NCI-H1417 (cell line): ENCODE measurements at regions not wholly inside any gene's neighbourhood (a gene's known extent, or its start where the extent isn't known, plus 50 kb on each side); places are given as distances from the start of the nearest gene placed in this dataset.
"Not testable (repeated sequence)": the region's sequence is repeated elsewhere in the genome, so short reads cannot be mapped to it uniquely, and the experiment has no call there.

Source experiments
- DNase-seq, 3 experiments: peaks; one replicate each; lab custom pipeline; 2025; lab: John Stamatoyannopoulos, UW

GRCh38 chr21:35801391-35801790, 258.9 kb downstream of the SETD4 start:
- DNase-seq, result peak; percentile 5 to 71 (median 56)

GRCh38 chr21:35800796-35801385, 259.4 kb downstream of the SETD4 start:
- DNase-seq, result not testable (repeated sequence)

DNA sequence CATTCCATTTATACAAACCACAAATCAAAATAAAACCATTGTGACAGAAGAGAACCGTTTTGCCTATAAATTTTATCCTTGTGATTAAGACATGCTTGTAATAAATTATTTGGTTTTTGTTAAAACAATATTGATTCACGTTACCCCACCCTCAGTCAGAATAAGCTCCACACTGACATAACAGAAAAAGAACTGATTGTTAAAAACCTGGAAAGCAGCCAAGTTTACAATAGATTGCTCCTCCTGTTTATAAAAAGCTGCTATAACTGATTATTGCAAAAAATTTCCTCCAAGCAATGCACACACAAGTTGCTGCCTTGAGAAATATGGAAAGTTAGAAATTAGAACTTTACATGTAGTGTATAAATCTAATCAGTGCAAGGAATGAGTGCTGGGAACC, 263.5 kb downstream of the SETD4 start:
- DNase-seq, result peak in 2 of 3 experiments; percentile 60 to 80

- not testable (repeated sequence) for DNase-seq
Observed at GRCh38 chr21:35794527-35794926, 265.8 kb downstream of the SETD4 start.

DNA sequence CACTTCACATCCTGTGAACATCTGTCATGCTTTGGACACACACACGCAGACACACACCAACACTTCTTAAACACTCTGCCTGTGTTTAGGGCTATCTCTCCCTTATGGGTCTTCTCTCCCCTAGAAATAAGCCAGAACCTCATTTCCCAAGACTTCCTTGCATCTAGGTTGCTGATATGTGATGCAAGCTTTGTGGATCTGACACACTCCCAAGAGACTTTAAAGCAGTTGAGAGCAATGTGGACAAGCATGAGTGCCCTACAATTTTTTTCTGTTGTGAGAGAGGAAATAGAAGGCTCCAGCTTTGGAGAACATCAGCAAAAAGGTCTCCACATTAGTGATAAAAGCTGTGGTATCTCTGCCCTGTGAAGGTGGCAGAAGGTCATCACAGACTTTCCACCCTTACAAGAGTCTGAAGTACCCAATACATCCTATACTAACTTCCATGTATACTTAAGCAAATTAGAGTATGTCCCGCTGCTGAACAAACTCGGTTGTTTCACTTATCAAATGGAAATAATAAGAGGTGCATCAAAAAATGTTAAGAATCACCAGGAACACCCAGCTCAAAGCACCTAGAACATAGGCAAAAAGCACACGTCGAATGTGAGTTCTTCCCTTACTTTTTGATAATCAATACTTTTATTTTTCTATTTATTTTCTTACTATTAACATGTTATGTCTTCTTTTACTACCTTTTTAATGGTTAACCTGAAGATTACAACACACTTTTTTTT, 267.6 kb downstream of the SETD4 start:
- DNase-seq, result peak in 1 of 3 experiments; percentile 15

DNA sequence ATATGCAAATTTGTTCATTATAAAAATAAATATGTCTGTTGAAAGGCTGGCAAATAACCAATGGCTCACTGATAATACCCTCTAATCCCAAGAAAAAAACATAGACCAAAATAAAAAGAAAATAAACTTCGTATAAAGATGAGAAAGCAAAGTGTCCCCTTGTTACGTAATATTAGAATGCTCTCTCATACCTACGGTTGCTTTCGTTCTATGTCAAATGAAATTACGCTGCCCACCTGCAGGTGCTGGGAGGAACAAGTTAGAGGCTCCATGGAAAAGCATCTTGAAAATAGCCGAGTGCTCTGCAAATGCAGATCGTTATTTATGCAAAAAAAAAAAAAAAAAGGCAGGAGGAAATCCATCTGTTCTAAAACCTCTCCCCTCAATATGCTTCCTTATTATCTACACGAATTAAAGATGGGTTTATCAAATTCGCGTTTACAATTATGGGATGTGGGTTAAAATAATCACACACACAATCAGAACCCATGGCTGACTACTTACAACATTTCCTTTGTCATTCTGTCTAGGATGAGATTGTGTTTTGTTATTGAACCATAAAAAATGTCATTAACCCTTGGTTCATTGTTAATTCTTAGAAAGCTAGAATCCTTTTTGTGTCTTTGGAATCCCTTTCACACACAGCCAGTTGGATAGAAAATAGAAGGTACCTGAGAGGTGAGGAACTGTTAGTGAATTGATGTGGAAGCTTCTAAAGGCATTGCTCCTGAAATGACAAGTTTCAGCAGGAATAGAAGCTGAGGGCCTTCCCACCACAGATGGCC, 268.6 kb downstream of the SETD4 start:
- no peak for DNase-seq

- no peak for DNase-seq
Observed at GRCh38 chr21:35783721-35784120, 276.6 kb downstream of the SETD4 start.

DNA sequence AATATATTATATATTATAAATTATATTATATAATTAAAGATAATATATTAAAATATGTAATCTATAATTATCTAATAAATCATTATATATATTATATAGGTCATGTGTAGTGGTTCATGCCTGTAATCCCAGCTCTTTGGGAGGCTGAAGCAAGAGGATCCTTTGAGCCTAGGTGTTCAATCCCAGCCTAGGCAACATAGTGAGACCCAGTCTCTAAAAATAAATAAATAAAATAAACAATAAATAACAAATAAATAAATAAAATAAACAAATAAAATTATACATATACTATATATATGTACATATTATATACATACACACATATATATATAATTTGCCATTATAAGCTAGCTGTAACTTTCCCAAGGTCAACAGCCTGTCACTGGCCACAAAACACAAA, 277.7 kb downstream of the SETD4 start:
- DNase-seq, result no peak

DNA sequence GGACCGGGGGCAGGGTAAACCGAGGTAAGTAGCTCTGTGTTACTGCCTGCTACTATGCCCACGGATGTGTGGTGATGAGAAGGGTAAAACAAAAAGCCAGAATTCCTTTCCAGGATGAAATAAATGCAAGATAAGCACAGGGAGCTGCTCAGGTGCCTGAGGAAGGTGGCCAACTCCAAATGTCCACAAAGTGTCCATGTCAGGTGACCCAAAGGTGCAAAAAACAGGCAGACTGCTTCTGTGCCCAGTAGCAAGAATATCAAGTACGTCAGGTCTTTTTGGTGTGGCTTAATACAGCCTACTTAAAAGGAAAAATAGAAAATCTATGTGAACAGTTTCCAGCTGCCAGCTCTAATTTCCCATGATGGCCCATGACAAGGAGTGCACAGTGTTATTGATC, 279.3 kb downstream of the SETD4 start:
- DNase-seq, result no peak

DNA sequence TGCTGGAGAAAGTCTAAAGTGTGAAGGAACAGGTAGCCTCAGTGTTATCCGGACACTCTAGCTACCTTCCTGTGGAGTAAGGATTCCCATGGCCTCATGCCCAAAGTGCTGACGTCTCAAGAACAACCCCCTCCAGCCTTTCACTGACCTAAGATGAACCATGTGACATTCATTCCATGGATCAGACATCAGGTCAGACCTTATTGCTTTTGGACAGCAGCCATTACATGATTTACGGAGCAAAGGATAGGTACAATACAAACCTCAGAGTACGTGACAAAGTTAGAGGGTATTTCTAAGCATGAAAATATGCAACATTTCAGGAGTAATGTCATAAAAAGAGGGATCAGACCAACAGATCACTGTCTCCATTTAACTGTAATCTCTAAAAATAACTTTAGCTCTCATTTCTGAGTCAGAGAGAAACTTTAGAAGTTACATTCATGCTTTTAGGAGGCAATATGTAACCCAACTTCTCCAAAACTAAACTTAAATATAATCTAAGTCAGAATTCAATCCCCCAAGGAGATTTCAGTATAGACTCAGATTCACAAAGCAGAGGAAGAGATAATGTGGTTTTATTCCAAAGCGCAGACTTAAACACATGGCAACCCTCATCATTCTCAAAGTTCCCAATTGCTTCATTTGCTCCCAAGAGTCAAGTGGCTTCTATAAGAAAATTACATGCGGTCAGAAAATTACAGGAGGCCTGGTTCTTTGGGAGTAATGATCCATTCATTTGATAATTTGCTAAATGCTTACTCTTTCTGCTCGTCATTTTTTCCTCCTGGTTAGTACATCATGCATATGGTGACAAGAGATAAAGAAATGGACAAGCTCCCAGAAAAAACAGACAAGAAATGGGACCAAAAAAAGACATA, 280.4 kb downstream of the SETD4 start:
- no peak for DNase-seq

GRCh38 chr21:35779167-35779566, 281.2 kb downstream of the SETD4 start:
- no peak for DNase-seq

DNA sequence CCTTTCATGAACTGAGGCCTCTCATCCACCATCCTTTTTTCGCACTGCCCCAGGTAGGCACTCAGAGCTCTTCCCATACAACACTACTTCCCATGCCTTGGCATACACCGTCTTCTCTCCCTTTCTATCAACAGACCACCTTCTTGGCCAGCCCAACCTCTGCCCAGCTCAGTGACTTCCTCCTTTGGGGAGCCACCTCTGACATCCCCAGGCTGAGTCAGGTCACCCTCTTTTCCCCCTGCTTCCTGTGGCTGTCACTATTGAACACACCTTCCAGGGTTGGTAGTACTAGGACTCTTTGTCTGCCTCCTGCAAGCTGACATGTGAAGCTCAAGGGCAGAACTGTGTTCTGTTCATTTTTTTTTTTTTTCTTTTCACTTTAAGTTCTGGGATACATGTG, 283.2 kb downstream of the SETD4 start:
- DNase-seq, result no peak

GRCh38 chr21:35775778-35776544, 284.4 kb downstream of the SETD4 start:
- DNase-seq, result no peak

DNA sequence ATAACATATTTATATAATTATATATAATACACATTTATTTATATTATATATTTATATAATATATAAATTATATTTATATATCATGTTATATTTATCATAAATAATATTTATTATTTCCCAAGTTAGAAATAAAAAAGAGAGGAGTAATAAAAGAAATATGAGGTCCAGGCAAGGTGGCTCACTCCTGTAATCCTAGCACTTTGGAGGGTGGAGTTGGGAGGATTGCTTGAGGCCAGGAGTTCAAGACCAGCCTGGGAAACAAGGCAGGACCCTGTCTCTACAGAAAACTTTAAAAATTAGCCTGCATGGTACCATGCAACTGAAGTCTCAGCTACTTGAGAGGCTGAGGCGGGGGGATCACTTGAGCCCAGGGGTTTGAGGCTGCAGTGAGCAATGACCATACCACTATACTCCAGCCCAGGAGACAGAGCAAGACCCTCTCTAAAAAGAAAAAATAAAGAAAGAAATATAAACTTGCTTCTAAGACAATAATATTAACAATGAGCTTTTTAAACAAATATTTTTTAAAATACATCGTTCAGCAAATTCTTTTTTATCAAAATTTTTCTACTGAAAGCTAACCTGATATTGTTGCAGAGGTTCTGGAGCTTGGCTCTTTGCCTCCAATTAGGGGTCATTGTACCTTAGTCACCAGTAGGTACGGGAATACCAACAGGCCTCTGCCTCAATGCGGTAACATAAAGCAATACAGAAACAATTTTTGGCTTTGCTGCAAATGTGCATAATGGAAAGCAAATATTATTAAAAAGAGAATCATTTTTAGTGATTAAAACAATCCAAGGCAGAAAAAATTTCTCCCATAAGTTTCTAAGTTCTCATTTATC, 290.0 kb downstream of the SETD4 start:
- DNase-seq, result no peak

DNA sequence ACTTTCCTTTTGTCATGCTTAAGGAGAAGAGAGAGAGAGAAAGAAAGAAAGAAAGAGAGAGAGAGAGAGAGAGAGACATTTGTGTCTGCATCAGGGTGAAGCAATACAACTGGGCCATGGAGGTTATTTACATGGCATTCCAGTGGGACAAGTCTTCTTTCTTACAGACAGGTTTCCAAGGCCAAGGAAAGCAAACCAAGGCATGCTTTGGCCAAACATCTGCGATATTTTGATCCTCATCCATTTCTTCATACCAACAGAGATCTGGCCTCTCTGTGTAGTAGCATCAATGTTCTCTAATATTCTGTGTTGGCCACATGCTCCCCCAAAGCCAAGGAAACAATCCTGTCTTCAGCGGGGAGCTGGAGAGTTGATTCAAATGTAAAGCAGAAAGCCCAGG, 292.1 kb downstream of the SETD4 start:
- DNase-seq, result no peak

DNA sequence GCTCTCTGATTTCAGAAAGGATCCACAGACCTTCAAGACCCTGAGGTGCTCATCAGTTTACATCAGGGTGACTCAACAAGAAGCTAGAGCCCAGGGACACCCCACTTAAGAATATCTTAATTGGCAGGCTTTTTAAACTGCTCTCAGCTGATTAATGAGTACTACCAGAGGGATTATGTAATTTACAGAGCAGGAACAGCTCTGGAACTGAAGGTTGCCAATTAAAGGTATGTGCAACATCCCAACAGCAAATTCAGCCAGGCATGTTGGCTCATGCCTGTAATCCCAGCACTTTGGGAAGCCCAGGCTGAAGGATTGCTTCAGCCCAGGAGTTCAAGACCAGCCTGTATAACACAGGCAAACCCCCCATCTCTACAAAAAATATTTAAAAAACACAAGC, 295.7 kb downstream of the SETD4 start:
- no peak for DNase-seq

- no peak for DNase-seq
Observed at GRCh38 chr21:35764077-35764476, 296.2 kb downstream of the SETD4 start.

GRCh38 chr21:35754583-35754982, 305.7 kb downstream of the SETD4 start:
- DNase-seq, result no peak

DNA sequence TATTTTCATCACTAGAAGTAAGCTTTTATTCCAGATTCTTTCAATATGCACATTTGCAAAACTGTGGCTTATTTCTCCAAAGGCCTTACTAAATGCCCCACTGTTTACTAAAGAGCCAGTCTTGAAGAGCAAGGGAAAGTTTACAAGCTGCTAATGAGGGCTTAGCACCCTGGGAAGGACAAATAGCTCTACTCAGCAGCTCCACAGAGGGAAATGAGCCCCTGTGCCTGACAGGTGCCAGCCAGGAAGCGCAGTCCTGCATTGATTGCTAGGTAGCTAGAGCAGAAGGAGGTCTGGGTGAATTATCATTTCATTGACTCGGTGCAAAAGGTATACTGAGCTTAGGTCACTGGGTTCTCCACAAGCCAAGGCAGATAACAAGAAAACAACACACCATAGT, 307.0 kb downstream of the SETD4 start:
- peak in 2 of 3 experiments; percentile 32 to 74 for DNase-seq

GRCh38 chr21:35751171-35751570, 309.2 kb downstream of the SETD4 start:
- no peak for DNase-seq
